ENCODE measurements at regions not wholly inside any gene's neighbourhood (a gene's known extent, or its start where the extent isn't known, plus 50 kb on each side); places are given as distances from the start of the nearest gene placed in this dataset.

GRCh38 chr13:70666883-70667556 is 558.8 kb upstream of the KLHL1 start:
- TF ChIP-seq MXI1 (conservative IDR thresholded peaks at IDR 0.05; ENCODE audit: poor library complexity, severe bottlenecking) (no peak), CTCF (IDR thresholded peaks at IDR 0.05; ENCODE audit: poor library complexity, severe bottlenecking) (no peak), RAD21 (conservative IDR thresholded peaks at IDR 0.05) (no peak), EZH2 (IDR thresholded peaks at IDR 0.05; ENCODE audit: borderline replicate concordance, insufficient read depth, low read length, poor library complexity, severe bottlenecking) (no peak), EP300 (conservative IDR thresholded peaks at IDR 0.05; ENCODE audit: poor library complexity, severe bottlenecking) (peak; percentile 9)

Data from neural cell (in vitro differentiated cells).